HG02759 (cell line): ENCODE measurements at regions not wholly inside any gene's neighbourhood (a gene's known extent, or its start where the extent isn't known, plus 50 kb on each side); places are given as distances from the start of the nearest gene placed in this dataset.

Experiments
- ATAC-seq: cut with Tn5 transposase; IDR thresholded peaks from one replicate; pipeline ENCODE4 v1.9.1; 2021; ENCODE audit warnings: mild to moderate bottlenecking, moderate library complexity; ENCODE audit not compliant: unreplicated experiment

- ATAC-seq, result no peak
Measured at GRCh38 chr18:22109535-22109934, 59.9 kb upstream of the GATA6 start.

DNA sequence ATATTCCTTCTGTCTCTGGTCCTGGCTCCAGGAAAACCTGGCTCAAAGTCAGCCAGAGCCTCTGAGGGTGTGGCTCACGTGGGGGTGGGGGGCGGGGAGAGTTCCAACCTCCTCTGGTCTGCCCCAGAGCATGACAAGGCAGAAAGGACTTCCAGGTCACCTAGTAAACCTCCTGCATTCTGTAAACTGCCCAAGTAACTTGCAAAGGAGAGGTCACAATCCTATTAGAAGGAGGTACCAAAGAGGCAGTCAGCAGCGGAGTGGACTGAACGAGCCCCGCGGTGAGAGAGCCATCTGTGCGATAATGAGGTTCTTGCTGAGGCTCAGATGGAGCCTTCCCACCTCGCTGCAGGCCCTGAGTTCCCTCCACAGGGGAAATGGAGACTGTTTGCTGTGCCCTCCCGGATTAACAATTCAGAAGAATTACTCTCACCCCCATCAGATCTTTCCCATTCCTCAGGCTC is 58.9 kb upstream of the GATA6 start:
- no peak for ATAC-seq

- no peak for ATAC-seq
Measured at GRCh38 chr18:22112215-22112614, 57.2 kb upstream of the GATA6 start.

DNA sequence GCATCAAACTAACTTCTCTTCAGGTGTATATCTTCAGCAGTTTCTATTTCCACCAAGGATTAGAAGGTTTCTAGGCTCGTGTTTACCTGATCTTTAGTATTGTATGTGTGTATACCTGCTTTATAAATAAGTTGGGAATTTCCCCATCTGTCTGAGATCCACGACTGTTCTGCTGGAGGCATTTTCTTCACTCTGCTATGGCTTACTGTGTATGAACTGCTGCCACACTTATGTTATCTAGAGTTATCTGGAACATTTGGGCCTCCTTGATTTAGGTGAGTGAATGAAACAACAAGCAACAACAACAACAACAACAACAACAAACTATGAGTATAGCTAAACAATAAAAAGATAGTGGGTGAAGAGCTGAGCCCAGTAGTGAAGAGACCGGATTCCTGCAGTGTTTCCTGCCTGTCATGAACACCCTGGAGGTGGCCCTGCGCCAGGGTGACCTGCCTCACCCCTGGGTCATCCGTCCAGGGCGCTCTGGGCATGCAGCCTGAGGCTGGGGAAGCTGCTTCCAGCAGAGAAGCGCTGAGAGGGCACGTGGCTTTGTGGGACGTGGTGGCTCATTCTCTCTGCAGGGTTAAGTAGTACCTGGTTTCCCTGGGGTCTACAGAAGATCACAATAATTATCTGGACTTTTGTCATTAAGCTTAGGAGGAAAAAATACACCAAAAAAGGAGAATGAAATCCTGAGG is 56.1 kb upstream of the GATA6 start:
- ATAC-seq, result no peak

- ATAC-seq, result no peak
Measured at GRCh38 chr18:22114526-22115321, 54.7 kb upstream of the GATA6 start.

DNA sequence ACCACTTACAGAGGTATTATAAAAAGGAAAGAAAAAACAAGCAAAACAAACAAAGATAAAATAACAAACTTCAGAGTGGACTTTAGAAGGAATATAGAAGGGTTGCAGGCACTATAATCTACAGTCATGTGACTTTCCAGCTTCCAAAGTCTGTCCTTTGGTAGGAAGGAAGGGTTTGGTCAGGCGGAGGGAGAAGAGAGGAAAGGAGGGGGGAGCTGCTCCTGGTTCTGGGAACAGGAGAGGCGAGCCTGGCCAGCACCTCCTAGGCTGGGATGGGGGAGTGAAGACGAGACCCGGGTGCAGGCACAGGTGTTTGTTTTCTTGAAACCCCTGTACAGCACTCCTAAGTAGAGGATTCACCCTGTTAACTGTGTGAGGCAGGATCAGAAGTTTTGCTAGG is 53.8 kb upstream of the GATA6 start:
- no peak for ATAC-seq
